ENCODE measurements at regions not wholly inside any gene's neighbourhood (a gene's known extent, or its start where the extent isn't known, plus 50 kb on each side); places are given as distances from the start of the nearest gene placed in this dataset.

DNA sequence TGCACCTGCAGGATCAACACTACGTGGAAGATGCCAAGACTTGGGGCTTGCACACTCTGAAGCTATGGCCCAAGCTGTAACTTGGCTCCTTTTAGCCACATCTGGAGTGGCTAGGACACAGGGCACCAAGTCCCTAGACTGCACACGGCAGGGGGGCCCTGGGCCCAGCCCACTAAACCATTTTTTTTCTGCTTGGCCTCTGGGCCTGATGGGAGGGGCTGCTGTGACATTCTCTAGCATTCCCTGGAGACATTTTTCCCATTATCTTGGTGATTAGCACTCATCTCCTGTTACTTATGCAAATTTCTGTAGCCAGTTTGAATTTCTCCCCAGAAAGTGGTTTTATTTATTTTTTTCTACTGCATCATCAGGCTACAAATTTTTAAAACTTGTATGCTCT is 1080.7 kb downstream of the LRFN5 start:
- DNase-seq, result no peak

DNA sequence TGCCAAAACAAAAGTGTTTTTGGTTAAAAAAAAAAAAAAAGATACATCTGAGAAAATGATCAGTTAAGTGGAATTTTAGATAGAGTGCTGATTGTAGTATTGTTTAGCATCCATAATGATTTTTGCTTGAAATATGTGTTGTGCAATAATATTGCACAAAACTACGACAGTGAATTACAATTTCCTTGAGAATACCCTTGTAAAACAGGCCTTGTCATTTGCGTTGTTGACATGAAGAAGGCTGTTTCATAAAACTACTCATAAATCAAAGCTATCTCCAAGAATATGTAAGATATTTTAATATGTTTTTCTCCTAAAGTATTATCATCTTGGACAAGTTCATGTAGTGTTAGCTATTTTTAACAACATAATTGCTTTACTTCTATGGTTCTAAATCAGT is 1077.0 kb downstream of the LRFN5 start:
- no peak for DNase-seq

DNA sequence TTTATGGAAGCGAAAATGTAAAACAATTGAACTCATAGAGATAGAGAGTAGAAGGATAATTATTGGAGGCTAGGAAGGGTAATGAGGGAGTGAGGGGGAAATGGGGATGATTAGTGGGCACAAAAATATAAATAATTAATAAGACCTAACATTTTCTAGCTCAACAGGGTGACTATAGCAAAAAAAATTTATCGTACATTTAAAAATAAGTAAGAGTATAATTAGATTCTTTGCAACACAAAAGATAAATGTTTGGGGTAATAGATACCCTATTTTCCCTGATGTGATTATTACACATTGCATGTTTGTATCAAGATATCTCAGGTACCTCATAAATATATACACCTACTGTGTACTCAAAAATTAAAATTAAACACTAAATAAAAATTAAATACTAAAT is 1070.0 kb downstream of the LRFN5 start:
- no peak for DNase-seq

DNA sequence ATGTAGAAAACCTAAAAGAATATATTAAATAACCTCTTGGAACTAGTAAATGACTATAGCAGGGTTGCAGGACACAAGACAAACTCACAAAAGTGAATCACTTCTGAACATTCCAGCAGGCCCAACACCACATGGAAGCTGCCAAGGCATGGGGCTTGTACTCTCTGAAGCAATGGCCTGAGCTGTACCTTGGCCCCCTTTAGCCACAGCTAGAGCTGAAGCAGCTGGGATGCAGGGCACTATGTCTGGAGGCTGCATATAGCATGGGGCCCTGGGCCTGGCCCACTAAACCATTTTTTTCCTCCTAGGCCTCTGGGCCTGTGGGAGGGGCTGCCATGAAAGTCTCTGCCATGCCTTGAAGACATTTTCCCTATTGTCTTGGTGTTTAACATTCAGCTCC is 1067.3 kb downstream of the LRFN5 start:
- DNase-seq, result no peak

DNA sequence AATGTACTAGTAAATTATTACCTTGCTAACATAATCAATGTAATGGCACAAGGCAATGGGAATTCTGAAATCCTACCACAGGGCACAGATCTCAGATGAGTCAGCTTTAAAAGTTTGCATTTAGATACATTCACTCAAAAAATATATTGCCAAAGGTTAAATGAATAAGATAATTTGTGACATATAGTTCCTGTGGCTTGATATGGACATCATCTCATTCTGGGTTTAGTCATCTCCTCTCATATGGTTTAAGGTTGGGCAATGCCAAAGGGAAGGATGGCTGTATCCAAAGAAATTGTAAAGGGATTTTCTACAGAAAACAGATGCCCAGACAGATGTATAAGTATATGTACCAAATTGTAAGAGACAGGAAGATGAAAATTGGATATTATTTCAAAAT is 1065.0 kb downstream of the LRFN5 start:
- DNase-seq, result no peak

DNA sequence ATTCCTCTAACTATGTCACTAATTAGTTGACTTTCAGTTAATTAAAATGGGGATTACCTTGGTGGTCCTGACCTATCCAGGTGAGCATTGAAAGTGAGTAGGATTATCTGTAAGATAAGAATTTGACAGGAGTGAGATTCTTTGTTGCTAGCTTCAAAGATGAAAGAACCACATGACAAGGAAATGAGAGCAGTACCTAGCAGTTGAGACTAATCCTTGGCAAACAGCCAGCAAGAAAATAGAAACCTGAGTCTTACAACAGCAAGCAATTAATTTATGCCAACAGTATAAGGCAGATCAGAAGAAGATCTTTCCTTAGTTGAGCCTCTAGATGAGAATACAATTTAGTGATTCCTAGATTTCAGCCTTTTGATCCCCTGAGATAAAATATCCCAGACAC is 1058.4 kb downstream of the LRFN5 start:
- peak; percentile 57 for DNase-seq

DNA sequence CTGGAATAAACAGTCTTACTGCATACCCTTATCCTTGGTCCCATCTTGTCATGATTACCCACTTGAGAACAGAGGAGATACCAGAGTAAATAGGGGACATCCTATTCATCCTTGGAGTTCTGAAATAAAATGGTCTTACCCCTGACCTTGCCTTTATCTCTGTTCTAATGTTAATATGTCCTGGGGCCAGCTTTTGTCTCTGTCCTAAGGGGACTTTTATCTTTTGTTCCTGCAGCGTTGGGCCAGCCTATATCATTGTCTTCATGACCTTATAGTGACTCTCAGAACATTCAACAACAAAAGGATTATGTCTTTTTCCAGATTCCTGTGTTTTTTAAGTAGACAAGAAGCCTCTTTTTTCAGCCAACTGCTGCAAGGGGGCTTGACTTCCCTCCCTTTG is 1057.5 kb downstream of the LRFN5 start:
- no peak for DNase-seq

DNA sequence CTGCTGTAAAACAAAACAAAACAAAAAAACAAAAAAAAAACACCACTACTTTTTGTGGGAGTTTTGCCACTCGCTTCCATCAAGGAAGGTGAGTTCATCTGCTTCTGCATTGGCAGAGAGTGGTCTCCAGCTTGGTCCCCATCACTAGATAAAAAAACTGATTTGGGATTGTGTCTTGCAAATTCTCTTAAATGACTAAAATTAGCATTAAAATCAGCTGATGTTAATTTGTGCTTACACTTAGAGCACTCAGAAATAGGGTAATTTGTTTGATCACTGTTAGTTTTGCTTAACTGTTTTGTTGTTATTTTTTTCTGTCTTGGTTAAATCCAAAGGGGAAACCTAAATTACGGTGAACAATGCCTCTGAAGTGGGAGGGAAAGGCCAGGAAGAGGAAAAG is 1048.0 kb downstream of the LRFN5 start:
- DNase-seq, result no peak

DNA sequence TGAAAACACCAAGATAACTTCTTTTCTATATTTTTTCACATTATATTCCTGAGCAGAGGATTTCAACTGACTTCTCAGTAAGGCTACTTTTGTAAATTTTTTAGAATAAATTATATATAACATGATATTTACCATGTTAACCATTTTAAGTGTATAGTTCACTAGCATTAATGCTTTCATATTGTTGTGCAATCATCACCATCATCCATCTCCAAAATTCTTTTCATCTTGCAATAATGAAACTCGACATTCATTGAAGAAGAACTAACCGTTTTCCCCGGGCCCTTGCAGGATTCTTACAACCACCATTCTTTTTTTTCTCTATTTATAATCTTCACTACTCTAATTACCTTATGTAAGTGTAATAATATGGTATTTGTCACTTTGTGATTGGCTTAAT is 1036.1 kb downstream of the LRFN5 start:
- no peak for DNase-seq

DNA sequence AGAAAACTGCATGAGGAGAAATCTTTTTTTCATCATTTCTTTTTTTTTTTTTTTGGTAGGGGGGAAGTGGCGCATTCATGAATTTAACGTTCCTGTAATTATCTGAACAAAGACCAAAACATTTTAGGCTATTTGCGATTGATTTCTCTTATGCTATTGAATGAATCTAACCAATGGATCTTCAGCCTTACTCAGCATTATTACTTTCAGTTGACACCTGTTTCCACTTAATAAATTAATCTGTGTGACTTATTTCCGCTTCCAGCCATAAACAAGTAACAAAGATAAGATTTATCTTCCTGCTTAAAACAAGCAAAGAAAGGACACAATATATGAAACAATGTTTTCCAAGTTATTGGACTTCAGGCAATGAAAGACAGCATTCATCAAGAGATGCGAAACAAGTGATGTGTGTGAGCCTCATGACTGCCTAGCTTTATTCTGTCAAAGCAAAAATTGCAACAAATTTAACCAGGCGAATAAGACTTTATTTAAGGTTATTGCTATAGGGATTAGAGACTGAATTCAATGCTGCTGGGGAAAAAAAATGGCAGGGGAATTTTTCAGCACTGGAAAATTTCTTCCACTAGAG is 1026.9 kb downstream of the LRFN5 start:
- DNase-seq, result no peak

DNA sequence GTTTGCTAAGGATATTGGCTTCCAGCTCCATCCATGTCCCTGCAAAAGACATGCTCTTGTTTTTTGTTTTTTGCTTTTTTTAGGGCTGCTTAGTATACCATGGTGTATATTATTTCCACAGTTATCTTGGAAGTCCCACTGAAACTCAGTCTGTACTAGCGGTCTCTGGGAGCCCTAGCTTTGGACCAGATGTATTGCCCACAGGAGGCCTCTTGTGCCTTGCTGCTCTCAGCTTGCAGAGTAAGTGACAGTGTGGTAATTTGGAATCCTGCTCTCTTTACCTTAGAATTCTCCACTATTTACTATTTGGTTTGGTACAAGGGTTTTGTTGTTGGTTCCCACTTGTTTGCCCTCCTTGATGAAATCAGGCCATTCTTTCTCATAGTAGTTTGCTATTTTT is 1022.9 kb downstream of the LRFN5 start:
- DNase-seq, result peak; percentile 27

DNA sequence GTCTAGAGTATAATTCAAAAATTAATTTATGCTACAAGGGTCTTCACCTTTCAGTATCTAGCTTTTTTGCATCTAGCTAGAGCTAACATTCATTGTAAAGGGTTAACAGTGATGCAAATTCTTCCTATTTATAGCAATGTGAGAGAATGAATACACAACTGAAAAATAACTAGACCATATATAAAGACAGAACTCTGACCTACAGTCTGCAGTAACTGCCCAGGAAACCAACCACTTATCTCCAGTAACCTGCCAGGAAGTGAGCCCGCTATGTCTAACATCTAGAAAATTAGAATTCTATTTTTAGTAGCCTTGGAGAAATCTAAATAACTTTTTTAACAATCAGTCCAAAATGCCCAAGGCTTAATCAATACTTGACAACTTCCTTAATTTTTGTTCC is 1021.9 kb downstream of the LRFN5 start:
- no peak for DNase-seq

DNA sequence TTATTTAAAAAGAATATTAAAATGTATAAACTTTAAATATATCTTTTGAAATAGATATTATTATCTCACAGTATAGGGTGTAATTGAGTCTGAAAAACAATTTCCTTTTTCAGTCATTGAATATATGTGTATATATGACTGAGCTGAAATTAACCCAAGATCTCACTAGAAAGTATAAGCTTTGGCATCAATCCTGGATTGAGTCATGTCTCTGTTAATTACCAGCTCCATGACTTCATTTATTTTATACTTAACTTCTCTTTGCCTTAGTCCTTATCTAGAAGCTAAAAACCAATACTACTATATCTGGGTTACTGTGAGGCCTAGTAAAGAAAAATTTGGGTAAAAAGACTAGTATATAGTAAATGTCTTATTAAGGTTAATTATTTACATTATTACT is 1020.3 kb downstream of the LRFN5 start:
- DNase-seq, result peak; percentile 17

DNA sequence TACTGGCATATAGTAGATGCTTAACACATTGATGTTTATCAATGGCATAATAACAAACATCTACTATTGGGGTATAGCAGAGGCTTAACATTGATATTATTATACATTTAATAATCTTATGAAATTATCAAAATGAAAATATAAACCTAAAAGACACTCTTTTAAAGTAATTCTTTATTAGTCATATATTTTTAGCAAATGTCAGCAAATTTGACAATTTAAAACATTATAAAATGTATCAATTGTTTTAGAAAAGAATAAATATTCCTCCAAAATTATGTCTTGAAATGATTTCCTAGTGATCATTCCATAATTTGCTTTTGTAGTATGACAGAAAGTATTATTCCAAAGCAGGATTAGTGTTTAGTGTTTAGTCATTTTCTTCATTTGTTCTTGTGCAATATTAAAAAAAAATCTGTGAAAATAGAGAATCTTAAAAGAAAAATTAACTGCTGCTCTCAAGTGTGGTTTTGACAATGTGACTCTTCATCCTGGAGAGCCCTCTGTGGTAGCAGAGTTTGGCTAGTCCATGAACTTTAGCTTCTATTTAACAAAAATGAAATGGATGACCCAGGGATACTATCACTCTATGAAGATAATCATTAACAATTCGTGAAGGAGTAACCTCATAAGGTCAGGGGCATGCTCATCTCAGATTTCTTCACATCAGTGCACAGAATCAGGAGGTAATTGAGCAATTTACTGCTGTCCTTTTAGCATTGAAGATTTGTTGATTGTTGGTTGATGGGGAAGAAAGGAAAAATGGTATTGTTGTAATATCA is 1018.5 kb downstream of the LRFN5 start:
- DNase-seq, result no peak

DNA sequence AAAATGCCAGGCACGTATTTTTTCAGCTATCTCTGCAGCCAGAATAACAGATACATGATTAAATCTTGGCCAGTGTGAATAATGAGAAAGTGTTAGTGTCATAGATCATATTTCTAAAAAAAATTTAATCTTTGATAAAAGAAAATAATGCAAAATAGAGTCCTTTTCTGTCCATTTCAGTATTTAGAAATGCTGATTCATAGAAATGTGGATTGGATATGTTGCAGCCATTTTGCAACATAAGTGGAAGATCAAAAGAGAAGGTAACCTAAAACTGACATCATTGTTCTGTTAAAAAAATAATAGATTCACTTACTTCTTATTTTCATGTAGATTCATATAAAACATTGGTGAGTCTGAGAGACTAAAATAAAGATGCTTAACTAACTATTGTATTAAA is 1010.3 kb downstream of the LRFN5 start:
- DNase-seq, result no peak

DNA sequence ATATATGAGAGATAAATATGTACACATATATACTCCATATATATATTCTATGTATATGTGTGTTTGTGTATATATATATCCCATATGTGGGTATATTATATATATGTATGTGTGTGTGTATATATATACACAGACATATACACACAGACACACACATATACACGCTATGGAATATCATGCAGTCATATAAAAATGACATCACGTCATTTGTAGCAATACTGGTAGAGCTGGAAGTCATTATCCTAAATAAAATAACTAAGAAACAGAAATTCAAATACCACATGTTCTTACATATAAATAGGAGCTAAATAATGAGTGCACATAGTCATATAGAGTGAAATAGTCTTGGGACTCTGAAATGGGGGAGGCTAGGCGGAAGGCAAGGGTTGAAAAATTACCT is 1000.2 kb downstream of the LRFN5 start:
- DNase-seq, result no peak

DNA sequence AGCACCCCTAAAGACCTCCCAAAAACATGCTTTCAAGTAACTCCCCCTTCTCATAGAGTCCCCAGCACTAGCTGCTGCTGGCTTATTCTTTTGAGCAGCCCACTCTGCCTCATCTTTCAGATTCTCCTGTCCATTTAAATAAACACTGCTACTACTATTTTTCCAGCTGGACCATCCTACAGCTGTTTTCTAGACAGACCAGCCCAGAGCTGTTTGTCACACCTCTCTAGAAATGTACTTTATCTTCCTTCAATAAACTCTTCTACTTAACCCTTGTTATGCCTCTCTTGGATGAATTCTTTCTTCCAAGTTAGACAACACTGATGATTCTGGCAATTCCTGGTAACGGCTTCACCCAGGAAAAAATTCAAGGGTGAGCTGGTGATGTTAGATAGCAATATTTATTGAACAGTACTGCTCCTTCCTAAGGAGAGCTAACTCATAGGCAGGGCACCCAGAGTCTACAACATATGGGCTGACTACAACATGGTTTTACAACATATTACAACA is 995.7 kb downstream of the LRFN5 start:
- no peak for DNase-seq

DNA sequence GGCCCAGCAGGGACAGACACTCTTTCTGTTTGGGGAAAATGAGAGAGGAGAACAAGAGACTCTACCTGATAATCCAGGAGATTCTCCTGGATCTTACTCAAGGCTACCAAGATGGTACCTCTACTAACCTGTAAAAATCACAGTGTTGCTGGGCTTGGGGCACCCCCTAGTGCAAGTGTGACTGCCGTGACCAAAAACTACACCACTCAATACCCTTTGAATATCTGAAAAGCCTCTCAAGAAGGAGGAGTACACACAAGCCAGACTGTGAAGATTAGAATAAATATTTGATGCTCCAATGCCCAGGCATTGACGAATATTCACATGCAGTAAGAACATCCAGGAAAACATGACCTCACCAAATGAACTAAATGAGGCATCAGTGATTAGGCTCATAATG is 965.4 kb downstream of the LRFN5 start:
- no peak for DNase-seq

DNA sequence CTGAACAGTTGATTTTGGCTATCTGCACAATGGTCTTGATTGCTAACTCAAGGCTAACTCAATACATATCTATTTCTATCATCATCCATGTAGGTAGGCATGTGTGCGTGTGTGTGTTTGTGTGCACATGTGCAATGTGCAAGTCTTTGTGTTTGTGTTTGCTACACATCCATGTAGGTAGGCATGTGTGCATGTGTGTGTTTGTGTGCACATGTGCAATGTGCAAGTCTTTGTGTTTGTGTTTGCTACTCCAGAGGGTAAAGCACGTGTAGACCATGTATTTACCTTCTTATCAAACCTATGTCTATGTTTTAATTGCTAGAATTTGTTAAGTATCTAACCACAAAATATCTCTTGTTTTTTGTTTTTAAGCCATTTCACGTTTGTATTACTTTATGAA is 962.6 kb downstream of the LRFN5 start:
- no peak for DNase-seq

DNA sequence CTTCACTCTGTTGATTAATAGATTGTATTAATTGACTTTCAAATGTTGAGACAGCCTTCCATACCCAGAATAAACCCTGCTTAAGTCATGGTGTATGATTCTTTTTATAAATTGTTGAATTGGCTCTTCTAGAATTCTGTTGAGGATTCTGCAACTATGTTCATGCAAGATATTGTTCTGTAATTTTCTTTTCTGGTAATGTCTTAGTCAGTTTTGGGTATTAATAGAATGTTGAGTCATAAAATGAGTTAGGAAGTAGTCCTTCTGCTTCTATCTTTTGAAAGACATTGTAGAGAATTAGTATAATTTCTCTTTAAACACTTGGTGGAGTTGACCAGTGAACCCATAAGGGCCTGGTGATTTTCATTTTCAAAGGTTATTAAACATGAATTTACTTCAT is 958.9 kb downstream of the LRFN5 start:
- DNase-seq, result no peak

DNA sequence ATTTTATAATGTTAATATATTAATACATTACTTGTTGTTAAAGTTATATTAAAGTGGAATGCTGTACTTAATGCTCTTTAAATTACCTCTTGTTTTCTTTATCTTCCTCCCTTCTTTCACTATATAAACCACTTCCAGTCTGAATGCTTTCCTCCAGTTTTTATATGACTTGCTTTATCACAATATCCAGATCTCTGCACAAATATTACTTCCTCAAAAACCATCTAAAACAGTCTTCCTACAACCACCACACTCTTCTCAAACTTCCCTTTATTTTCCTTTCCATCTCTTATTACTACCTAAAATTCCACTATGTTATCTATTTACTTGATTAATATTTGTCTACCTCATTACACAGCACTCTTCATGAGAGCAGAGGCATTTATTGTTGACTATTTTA is 956.6 kb downstream of the LRFN5 start:
- no peak for DNase-seq

DNA sequence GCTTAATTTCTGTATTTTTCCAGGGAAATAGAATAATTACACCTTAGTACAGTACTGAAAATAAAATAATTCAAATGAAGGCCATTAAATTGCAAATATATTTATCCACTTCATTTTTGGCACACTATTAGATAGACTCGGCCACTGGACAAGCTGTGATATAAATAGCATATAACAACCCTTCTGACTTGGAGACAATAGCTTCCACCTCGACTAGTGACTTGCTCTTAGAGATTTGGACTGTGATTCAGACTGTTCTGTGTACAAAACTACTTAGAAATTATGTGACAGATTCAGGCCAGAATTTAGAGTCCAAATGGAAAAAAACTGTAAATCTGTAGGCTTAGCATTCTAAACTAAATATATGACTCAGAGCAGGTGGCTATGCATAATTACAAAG is 949.9 kb downstream of the LRFN5 start:
- no peak for DNase-seq

DNA sequence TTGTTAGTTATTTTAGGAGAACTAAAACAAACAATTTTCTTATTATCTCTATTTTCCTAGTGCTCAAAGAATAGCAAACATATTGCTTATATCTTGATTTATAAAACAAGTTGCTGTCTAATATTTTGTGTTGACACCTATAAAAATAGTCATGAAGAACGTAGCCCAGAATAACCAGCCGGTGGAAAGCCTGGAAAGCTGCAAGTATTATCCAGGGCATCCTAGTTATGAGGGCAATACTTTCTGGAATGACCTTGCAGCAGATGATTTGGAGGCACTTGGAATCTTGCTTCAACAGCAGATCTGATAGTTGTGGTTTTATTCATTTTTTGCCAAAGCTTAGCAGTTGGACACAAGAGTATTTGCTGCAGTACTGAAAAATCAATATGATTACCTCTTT is 948.7 kb downstream of the LRFN5 start:
- no peak for DNase-seq

DNA sequence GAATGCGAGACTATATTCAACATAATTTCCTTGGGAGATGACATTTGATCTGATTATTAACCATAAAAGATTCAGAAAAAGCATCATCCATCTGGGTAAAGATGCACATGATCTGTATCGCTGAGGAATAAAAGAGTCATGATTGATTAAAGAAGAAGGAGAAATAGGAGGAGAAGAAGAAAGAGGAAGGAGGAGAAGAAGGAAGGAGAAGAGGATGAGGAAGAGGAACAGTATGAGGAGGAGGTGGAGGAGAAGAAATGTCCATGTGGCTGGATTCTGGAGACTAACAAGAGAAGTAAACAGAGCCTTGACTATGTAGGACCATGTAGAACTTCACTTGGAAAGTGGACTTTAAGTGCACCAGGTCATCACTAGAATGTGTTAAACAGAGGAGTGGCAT is 947.4 kb downstream of the LRFN5 start:
- DNase-seq, result no peak

DNA sequence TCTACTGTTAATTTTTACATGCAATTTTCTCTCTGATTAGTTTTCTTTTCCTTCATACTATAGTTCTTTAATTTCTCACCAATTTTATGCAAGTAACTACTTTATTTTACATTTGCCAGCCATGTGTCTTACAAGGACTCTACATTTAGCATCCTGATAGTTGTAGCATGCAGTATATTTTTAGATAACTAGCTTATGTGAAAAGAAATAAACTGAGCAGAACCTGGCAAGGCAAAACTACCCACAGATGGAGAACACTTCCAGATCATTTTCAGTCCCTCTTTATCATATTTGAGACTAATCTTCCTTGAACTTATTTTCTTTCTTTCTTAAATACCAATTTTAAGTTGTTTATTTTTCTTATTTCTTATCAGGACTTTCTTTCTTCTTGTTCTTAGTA is 943.6 kb downstream of the LRFN5 start:
- no peak for DNase-seq

Measured in NCI-H69 (cell line).